Astrocyte (in vitro differentiated cells and primary cell): ENCODE measurements at regions not wholly inside any gene's neighbourhood (a gene's known extent, or its start where the extent isn't known, plus 50 kb on each side); places are given as distances from the start of the nearest gene placed in this dataset.

Experiments used
- EZH2 ChIP-seq: IDR thresholded peaks from 2 replicates; pipeline ENCODE4 v1.6.1; 2012; ENCODE audit warnings: mild to moderate bottlenecking, low read length, inconsistent platforms; ENCODE audit not compliant: insufficient read depth
- TF ChIP-seq, protein P1 (sequence below): IDR thresholded peaks from 2 replicates; pipeline ENCODE4 v1.5.1; 2011; ENCODE audit warnings: low read depth, mild to moderate bottlenecking, inconsistent platforms, low read length, moderate library complexity; ENCODE audit not compliant: insufficient read depth

GRCh38 chr18:78305789-78306188, 673.8 kb upstream of the SALL3 start:
- TF ChIP-seq, protein P1, sequence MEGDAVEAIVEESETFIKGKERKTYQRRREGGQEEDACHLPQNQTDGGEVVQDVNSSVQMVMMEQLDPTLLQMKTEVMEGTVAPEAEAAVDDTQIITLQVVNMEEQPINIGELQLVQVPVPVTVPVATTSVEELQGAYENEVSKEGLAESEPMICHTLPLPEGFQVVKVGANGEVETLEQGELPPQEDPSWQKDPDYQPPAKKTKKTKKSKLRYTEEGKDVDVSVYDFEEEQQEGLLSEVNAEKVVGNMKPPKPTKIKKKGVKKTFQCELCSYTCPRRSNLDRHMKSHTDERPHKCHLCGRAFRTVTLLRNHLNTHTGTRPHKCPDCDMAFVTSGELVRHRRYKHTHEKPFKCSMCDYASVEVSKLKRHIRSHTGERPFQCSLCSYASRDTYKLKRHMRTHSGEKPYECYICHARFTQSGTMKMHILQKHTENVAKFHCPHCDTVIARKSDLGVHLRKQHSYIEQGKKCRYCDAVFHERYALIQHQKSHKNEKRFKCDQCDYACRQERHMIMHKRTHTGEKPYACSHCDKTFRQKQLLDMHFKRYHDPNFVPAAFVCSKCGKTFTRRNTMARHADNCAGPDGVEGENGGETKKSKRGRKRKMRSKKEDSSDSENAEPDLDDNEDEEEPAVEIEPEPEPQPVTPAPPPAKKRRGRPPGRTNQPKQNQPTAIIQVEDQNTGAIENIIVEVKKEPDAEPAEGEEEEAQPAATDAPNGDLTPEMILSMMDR: no peak
- no peak for TF ChIP-seq EZH2
